Gastroesophageal sphincter (tissue), 3 donors: ENCODE measurements at regions not wholly inside any gene's neighbourhood (a gene's known extent, or its start where the extent isn't known, plus 50 kb on each side); places are given as distances from the start of the nearest gene placed in this dataset.

Experiments
- CTCF ChIP-seq, 4 experiments: fragments of 200-600 bp in 2 of 4; fragments of 450-650 bp in 2 of 4; sonication (generic) in 1 of 4; IDR thresholded peaks; one replicate each; pipeline ENCODE4 v1.5.1; 2017 to 2019; ENCODE audit warnings: antibody characterized with exemption in 4 of 4, mild to moderate bottlenecking in 2 of 4, moderate library complexity in 2 of 4
- POLR2A ChIP-seq, 2 donors: fragments of 450-650 bp; IDR thresholded peaks; one replicate each; pipeline ENCODE4 v1.6.1; 2017; ENCODE audit warnings: antibody characterized with exemption in 2 of 2, mild to moderate bottlenecking in 2 of 2, moderate library complexity in 1 of 2
- POLR2AphosphoS5 ChIP-seq: sonication (generic); formaldehyde crosslinking; IDR thresholded peaks from one replicate; pipeline ENCODE4 v1.6.1; 2017; ENCODE audit warnings: antibody characterized with exemption

- TF ChIP-seq POLR2A (IDR thresholded peaks at IDR 0.05) (no peak), CTCF (IDR thresholded peaks at IDR 0.05) (no peak), POLR2AphosphoS5 (no peak)
Measured at GRCh38 chr2:144015655-144016245, 504.2 kb downstream of the ZEB2 start.
